AG10803 (cell line): ENCODE measurements at regions not wholly inside any gene's neighbourhood (a gene's known extent, or its start where the extent isn't known, plus 50 kb on each side); places are given as distances from the start of the nearest gene placed in this dataset.
"Not testable (repeated sequence)": the region's sequence is repeated elsewhere in the genome, so short reads cannot be mapped to it uniquely, and the experiment has no call there.

Experiments used
- DNase-seq: peaks from one replicate; pipeline ENCODE4 v3.0.0; 2010; ENCODE audit warnings: low read depth
- H3K4me3 ChIP-seq: 2 replicates; pipeline ENCODE4 v1.5.1; 2011; ENCODE audit warnings: mild to moderate bottlenecking, low read length, control low read depth
- CTCF ChIP-seq: conservative IDR thresholded peaks from 2 replicates; pipeline ENCODE4 v1.5.1; 2011; ENCODE audit warnings: mild to moderate bottlenecking, low read length, control low read depth, inconsistent platforms

GRCh38 chrX:42378857-42379256, 399.1 kb downstream of the PPP1R2C start:
- no peak for TF ChIP-seq CTCF
- no peak overlapping the region for H3K4me3 ChIP-seq
- DNase-seq, result no peak

GRCh38 chrX:42375086-42375485, 402.9 kb downstream of the PPP1R2C start:
- no peak for TF ChIP-seq CTCF
- DNase-seq, result no peak
- H3K4me3 ChIP-seq, result no peak overlapping the region

GRCh38 chrX:42366181-42366580, 411.8 kb downstream of the PPP1R2C start:
- DNase-seq, result no peak
- no peak for TF ChIP-seq CTCF
- no peak overlapping the region for H3K4me3 ChIP-seq

- no peak for TF ChIP-seq CTCF
Measured at GRCh38 chrX:42362219-42362618, 415.7 kb downstream of the PPP1R2C start.

GRCh38 chrX:42342981-42343380, 419.6 kb upstream of the CASK start:
- not testable (repeated sequence) for H3K4me3 ChIP-seq, DNase-seq

More at GRCh38 chrX:42362219-42362618, 415.7 kb downstream of the PPP1R2C start:
- DNase-seq, result no peak
- H3K4me3 ChIP-seq, result no peak overlapping the region
